GM19452 (cell line): ENCODE measurements at regions not wholly inside any gene's neighbourhood (a gene's known extent, or its start where the extent isn't known, plus 50 kb on each side); places are given as distances from the start of the nearest gene placed in this dataset.

Experiments used
- ATAC-seq: cut with Tn5 transposase; IDR thresholded peaks from one replicate; pipeline ENCODE4 v1.9.1; 2021; ENCODE audit not compliant: unreplicated experiment

DNA sequence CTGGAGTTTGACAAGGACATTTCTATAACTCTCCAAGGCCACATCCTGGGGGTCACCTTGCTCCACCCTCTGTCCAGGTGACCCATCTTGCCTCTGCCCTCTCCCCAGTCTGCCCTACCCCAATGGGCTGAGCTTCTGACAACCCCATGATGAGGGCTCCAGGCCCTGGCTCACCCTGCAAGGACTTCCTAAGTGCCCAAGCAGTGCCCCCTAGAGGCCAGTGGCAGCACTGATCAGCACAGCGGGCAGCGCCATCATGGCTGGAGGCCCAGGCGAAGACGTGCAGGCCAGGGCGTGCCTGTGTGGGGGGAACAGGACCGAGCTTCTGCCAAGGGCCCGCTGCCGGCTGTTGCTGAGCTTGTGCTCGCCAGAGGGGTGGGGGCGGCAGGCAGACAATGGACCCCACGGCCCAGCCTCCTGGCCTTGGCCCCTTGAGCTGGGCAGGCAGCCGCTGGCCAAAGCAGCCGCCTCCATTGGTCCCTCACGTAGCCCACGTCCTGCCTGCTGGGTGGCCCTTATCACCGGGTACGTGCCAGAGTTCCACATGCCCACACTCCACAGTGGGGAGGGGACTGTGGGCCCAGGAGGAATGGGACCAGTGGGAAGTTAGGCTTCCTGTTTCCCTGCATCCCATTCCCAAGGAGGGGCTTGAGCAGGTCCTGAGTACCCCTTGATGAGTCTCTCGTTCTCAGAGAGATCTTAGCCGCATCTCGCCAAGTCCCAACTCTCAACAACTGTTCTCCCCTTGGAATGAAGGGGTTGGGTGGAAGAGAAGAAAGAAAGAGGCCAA, 64.3 kb downstream of the MRPL14 start:
- no peak for ATAC-seq

DNA sequence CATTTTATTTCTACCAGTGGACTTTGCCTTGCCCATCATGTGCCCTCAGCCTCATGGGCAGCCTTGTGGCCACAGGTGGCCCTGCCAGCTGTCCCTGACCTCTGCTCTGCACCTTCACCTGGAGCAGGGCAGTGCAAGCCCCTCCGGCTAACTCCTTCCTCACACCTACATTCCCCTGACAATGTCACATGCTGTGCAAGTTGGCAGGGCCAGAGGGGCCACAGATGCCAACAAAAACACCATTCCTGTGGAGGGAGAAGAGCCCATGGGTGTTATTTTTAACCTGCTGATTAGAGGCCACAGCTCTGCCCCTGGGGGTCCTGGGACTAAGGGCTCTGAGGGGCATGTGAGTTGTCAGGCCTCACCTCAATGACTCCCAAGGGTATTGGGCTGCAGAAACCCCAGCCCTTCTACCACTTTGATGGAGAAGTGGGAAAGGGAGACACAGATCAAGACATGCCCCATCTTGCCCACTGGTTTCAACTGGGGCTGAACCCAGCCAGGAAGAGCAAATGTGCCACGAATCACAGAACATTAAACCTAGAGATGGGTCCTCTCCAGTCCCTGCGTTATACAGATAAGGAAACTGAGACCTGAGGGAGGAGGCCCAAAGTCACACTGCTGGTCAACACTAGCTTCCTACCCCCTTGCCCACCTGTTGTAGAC, 65.0 kb downstream of the MRPL14 start:
- ATAC-seq = no peak

DNA sequence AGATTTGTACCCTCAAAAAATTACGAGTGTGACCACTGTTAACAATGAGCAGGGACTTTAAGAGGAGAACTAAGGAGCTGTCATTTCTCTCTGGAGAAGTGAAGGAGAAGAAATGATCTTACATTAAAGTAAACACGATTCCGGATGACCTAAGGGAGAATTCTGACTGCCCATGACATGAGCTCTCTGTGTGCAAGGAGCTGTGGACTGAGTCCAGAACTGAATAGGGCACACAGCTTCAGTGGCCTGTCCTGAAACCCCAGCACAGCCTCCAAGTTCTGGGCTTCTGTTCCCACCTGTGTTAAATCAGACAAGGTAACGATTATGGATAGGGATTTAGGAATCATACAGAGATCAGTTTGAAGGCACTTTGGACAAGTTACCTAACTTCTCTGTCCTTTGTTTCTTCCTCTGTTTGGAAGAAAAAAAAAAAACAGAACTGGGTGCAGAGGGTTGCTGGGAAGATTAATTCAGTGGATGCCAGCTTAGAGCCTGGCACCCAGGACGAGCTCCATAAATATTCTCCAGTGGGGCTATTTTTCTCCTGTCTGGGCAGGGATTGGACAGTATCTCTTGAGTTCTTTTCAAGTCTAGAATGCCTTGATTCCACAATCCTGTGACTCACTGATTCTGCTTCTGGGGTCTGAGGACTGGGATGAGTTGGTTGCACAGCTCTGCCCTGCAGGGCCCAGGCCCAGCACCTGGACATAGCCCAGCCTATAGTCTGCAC, 65.7 kb downstream of the MRPL14 start:
- ATAC-seq = no peak

DNA sequence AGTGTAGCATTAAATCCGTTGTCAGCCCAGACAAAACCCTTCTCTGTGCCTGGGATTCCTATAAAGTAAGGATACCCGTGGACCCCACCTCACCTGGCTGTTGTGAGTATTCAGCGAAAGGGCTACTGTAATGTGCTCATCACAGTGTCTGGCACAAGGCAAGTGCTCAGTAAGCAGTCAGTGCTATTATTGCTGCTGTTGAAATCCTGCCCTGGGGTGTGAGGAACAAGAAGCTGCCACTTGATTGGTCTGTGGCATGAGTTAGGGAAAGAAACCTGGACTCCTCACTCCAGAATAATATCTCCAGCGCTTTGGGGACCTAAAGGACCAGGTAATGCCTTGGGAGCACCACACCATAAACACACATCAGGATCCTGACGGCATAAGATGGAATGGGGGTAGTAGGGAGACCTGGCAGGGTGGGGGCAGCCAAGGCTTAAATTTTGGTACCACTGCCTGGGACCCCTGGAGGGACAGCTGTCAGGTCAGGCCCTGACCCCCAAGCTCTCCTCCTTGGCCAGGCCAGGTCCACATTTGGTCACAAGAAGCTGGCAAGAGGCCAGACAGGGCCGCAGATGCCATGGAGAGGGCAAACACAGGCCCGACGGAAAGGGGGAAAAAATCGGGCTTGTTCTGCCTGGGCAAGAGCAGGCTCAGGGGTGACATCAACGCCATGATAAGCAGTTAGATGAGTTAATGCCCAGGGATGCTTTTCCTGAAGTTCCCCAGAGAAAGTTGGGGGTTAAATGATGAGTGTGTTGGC, 66.5 kb downstream of the MRPL14 start:
- ATAC-seq = no peak

DNA sequence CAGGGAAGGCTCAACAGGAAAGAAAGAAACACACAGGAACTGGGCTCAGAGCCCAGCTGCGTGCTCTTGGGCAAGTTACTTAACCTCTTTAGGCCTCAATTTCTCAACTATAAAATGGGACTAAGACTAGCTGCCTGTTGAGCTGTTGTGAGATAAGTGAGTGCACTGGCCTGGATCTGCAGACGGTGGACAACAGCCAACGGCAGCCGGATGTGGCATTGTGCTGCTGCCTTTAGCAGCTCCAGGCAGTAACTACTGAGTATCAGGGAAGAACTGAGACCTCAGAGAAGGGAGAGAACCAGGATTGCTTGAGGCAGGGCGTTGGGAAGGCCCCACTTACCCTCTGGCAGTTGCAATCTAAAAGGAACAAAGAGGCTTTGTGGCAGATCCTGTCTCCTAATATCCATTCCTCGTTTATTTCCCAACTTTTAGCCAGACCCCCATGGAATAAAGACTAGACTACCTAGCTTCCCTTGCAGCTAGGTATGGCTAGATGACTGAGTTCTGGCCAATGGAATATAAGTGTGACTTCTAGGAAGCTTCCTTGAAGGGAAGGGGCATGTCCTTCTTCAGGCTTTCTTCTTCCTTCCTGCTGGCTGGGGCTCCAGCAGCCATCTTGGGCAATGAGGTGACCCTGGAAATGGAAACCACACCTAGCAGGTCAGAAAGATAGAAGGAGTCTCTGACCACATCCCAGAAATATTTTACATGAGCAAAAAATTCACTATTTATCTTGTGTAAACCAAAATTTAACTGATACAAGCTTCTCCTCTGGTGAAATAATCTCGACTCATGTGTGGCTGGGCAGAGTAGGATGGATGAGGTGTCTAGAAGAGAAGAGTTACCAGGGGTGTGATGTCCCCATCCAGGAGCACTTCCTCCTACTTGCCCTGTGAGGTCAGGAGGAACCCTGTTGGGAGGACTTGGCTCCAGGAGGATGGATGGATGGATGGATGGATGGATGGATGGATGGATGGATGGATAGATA, 67.6 kb downstream of the MRPL14 start:
- ATAC-seq = no peak

DNA sequence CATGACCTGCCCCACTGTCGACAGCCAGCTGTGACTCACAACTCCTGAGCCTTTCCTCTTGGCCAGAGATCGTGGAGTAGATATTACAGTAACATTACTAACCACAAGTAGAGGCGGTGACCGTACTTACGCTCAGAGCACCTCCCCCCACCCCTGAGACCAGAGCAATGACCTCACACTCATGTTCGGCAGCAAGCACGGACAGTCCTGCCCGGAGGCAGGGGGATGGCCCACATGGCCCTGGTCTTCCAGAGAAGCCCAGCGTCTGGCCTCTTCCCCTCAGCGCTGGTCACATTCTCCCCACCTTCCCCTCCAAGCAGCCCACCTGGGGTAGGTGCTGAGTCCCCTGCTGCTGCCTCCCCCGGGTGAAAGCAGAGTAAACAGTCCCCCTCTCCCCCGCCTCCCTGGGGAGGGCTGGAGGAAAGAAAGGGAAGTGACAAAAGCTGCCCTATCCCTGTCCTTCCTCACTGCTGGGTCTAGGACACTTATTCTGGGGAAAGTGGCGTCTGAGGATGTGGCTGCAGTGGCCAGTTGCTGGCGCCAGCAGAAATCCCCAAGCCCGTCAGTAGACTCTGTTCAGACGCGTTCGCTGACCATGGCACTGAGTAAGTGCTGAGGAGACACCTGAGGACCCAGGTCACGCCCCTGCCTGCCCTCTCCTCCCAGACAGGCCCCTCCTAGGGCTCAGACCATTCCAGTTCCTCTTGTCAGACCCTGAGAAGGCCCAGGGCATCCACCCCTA, 68.5 kb downstream of the MRPL14 start:
- ATAC-seq = peak; percentile 67

DNA sequence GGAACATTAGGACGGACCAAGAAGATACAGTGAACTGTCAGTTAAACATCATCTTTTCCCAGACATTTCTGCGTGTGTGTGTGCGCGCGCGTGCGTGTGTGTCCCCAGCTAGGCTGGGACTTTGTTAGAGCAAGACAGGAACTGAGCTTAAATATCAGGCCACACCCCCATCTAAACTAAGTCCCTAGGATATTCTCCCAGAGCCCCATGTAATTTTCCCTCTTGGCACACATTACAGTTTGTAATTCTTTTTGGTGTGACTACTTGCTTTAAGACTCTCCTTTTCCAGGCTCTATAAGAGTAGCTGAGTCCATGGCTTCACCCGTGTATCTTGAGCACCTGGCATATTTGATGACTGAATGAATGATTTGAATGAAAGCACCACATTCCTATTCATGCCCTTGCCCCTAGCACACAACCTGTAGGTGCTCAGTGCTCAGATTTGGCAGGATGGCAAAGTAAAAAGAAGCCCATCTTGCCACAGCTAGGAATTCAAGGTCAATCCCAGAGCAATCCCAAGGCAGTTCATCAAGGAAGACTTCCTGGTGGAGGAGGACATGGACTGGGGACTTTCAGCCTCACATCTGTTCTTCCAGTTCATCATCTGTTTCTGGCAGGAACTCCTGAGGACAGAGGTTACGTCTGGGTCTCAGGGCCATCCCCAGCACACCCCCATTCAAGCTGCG, 69.2 kb downstream of the MRPL14 start:
- ATAC-seq = no peak

DNA sequence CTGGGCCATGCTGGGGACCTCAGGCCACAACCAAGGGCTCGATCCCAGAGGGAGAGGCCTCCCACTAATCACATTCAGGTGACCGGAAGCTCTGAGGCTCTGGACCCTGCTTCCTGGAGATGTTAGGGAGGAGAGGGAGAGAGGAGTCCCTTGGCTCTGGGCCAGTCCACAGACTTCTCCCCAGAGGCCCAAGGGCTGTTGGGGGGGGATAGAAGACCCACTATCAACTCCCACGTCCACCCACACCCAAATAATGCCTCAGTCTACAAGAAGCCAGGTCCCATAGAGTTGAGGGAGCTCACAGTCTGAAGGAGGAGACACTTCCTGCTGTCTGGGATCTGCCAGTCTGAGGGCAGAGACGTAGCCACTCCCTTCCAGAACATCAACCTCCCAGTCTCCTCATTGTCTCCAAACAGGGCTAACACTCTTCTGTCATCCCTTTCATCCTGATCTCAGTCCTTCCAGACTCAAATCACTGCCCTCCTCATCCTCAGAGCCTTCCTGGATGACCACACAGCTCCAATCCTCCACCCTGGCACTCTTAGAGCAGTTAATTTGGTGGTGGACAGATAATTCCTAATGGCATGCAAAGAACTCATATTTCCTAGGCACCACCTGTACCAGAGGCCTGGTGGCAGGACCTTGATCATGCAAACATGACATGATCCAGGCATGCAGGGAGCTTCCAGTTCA, 69.9 kb downstream of the MRPL14 start:
- no peak for ATAC-seq

DNA sequence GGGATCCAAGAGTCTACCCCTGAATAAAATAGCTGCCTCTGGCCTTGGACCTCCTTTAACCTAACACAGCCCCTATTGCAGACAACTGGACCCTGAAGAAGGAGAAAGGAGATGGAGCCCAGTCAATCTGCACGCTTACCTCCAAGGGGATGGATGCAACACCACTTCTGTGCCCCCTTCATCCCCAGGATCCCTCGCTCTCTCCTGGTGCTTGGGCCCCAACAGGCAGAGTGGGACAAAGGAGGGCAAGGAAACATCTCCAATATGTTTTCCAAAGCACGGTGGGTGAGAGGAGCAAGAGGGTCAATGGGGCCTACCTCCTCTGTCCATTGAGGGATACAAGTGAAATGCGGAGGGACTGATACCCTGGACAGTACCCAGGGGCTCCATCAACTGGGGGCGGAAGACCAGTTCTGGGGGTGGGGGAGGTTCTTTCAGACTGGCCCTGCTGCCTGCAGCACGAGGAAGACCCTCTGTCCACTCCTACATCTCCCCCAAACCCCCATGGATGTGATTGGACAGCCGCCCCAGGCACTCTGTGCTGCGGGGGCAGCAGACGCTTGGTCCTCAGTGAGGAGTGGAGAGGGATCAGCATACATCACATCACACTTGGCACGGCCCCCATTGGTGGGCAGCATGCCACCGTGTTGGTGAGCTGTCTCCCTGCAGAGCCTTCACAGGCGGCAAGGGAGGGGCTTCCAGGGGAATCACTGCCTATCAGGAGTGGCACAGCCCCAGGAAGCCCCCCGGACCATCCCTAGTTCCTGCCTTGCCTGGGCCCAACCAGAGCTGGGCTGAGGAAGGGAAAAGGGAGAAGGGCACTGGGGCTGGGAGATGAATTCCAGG, 70.6 kb downstream of the MRPL14 start:
- no peak for ATAC-seq

DNA sequence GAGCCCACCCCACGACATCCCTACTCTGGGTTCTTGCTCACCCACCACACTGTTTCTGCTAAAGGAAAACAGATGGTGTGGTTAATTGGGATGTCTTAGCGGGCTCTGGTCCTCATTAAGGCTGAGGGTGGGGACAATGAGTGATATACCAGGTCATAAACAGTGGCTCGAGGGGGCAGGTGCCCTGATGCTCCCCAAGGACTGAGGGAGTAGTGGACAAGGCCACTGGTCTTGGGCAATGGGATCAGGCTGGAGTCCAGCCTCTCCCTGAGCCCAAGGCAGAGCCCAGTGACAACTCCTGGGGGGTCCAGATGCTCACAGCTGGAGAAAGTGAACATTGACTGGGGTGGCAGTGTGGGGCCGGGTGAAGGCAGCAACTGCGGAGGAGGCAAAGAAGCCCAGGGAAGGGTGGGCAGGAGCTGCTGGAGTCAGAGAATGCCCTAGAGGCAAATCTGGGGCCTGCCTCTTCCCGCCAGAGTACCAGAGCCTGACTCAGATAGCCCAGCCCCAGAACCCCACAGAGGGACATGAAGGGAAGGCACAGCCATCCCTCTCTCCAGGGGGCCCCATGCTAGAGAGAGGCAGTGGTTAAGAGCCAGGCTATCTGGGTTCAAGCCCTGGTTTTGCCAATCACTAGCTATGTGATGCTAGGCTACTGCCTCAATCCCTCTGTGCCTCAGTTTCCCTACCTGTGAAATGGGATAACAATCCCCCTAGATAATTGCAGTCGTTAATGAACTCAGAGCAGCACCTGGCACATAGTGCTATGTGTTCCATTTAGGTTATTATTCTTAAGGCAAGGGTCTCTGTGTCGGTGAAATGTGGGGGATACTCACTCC, 72.3 kb downstream of the MRPL14 start:
- ATAC-seq = no peak

DNA sequence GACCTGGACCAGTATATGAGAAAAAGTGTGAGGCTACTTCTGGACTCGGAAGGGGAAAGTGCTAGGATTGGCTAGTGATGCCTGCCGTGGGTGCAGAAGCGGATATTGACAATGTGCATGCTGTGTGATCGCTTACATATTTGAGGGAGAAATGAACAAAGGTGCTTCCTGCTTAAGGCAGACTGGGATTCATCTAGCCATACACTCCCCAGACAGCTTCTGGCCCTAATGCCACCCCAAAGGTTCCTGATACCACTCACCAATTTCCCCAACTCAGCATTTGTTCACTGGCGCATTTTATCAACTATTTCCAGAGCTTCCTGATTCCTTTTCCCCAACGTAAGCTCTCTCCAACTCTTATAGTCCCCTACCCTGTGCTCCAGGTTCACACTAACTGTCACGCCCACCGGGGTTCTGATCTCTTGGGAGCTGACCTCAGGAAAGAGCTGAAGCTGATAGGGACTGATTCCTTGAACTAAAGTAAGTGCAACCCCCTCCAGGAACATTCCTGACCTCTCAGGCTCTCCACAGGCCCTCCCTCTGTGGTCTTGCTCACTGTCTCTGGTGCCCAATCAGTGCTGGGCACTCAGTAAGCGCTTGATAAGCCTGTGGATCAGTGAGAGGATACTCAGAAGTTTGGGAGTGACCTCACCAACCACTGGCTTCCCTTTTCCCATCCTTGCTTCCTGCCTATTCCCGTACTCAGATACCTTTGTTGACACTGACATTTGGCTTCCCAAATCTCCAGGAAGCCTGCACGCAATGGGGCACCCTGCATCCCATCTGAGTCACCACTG, 73.3 kb downstream of the MRPL14 start:
- ATAC-seq = no peak

DNA sequence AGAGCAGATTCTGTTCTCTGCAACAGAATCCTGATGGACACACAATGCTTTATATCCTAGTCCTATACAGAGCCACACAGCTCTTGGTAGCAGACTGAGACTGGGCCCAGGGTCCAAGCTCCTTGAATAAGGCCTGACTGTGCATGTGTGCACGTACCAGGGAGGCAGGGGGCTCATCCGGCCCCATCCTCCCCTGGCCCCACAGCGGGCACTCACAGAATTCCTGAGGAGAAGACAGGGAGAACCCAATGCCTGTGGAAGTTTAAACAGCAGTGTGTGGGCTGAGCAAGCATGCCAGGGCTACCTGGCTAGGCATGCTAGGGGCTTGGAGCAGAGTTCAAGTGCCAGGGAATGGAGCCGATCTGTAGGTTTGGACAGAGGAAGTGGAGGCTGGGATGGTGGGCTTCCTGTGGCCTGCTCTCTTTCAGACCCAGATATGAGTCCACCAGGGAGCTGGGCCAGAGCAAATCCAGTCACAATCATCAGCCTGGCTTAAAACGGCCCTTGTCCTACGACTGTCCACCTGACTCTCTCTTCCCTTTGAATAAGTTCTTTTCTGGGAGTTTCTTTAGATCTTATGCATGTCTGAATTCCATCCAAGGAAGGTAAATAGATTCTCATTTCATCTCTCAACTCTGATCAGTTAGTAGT, 74.0 kb downstream of the MRPL14 start:
- no peak for ATAC-seq

DNA sequence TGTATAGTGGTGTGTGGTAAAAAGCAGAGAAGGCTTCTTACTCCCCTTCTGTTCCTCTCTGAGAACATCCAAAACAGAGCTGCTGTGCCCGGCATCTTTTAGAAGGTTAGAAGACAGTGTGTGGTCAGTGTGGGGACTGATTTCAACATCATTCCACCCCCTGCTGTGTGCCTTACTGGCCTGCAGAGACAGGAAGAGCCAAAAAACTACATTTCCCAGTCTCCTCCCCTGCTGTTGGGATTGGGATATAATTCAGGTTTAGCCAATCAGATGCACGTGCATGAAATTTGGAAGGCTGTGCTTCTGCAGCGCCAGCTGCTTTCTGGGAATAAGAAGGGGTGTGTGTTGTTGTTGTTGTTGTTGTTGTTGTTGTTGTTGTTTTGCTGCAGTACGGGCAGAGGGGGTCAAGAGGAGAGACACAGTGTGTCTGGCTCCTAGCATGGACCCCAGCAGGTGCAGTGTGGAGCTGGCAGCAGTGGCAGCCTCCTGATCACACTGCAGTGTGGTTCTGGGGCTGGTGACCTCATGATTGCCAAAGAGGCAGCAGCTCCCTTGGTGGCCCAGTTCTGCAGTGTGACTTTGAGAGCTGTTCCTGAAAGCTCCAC, 74.7 kb downstream of the MRPL14 start:
- ATAC-seq = no peak

DNA sequence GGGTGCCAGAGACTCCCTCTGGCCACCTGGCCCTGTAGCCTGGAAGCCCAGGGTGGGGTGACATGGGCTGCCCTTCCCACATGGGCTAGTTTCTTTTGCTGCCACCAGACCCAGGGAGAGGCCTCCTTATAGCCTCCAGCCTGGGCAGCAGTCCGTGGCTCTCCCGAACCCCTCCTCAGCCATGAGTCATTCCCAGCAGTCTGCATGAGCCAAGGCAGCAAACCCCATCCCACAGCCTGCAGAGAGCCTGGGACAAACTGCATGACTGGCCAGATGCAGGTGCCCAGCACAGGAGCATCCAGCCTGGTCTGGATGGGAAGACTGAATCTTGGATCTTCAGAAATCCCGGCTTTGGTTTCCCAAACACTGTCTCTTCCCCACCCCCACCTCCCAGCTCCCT, 75.7 kb downstream of the MRPL14 start:
- ATAC-seq = no peak
